KOPT-K1 (cell line): ENCODE measurements at regions not wholly inside any gene's neighbourhood (a gene's known extent, or its start where the extent isn't known, plus 50 kb on each side); places are given as distances from the start of the nearest gene placed in this dataset.

Source experiments
- H3K27ac ChIP-seq: fragments of 200-600 bp; sonication (generic); 2 replicates; pipeline ENCODE4 v1.5.1; 2016; ENCODE audit warnings: antibody characterized with exemption, mild to moderate bottlenecking, low read depth, low read length; ENCODE audit not compliant: poor library complexity, severe bottlenecking
- H3K36me3 ChIP-seq: fragments of 200-600 bp; sonication (generic); 2 replicates; pipeline ENCODE4 v1.5.1; 2017; ENCODE audit warnings: antibody characterized with exemption, mild to moderate bottlenecking, low read length, moderate library complexity; ENCODE audit not compliant: insufficient read depth
- H3K9me3 ChIP-seq: fragments of 200-600 bp; sonication (generic); 2 replicates; pipeline ENCODE4 v1.5.1; 2017; ENCODE audit warnings: antibody characterized with exemption, low read length, mild to moderate bottlenecking; ENCODE audit not compliant: insufficient read depth, poor library complexity, severe bottlenecking

GRCh38 chr13:40114305-40114896, 458.9 kb downstream of the COG6 start:
- Histone ChIP-seq H3K27ac (no peak overlapping the region), H3K36me3 (no peaks in the 10 kb centered on the region), H3K9me3 (no peaks in the 10 kb centered on the region)

GRCh38 chr13:40115426-40115825, 460.0 kb downstream of the COG6 start:
- H3K9me3 ChIP-seq: peaks cover 7% of the 10 kb centered on the region
- no peak overlapping the region for H3K27ac ChIP-seq
- no peaks in the 10 kb centered on the region for H3K36me3 ChIP-seq

- Histone ChIP-seq H3K27ac (no peak overlapping the region), H3K36me3 (no peaks in the 10 kb centered on the region), H3K9me3 (peaks cover 7% of the 10 kb centered on the region)
These were observed 460.5 kb downstream of the COG6 start for GRCh38 chr13:40116008-40116407.

GRCh38 chr13:40118337-40118736, 462.9 kb downstream of the COG6 start:
- no peaks in the 10 kb centered on the region for H3K36me3 ChIP-seq
- H3K9me3 ChIP-seq: peaks cover 7% of the 10 kb centered on the region
- H3K27ac ChIP-seq: no peak overlapping the region

- Histone ChIP-seq H3K9me3 (peaks cover 7% of the 10 kb centered on the region), H3K27ac (no peak overlapping the region), H3K36me3 (no peaks in the 10 kb centered on the region)
These were observed 464.4 kb downstream of the COG6 start for GRCh38 chr13:40119852-40120251.

GRCh38 chr13:40120288-40120687, 464.8 kb downstream of the COG6 start:
- H3K27ac ChIP-seq: no peak overlapping the region

GRCh38 chr13:40120781-40121180, 465.3 kb downstream of the COG6 start:
- Histone ChIP-seq H3K9me3 (peaks cover 7% of the 10 kb centered on the region), H3K36me3 (no peaks in the 10 kb centered on the region), H3K27ac (no peak overlapping the region)

More at GRCh38 chr13:40120288-40120687, 464.8 kb downstream of the COG6 start:
- Histone ChIP-seq H3K36me3 (no peaks in the 10 kb centered on the region), H3K9me3 (peaks cover 7% of the 10 kb centered on the region)

- Histone ChIP-seq H3K9me3 (peaks cover 7% of the 10 kb centered on the region), H3K27ac (no peak overlapping the region), H3K36me3 (no peaks in the 10 kb centered on the region)
These were observed 466.3 kb downstream of the COG6 start for GRCh38 chr13:40121722-40122121.

- Histone ChIP-seq H3K36me3 (no peaks in the 10 kb centered on the region), H3K27ac (no peak overlapping the region), H3K9me3 (peaks cover 7% of the 10 kb centered on the region)
These were observed 468.6 kb downstream of the COG6 start for GRCh38 chr13:40123962-40124632.

GRCh38 chr13:40124633-40125015, 469.2 kb downstream of the COG6 start:
- Histone ChIP-seq H3K36me3 (no peaks in the 10 kb centered on the region), H3K27ac (no peak overlapping the region), H3K9me3 (peaks cover 7% of the 10 kb centered on the region)

GRCh38 chr13:40125336-40125735, 469.9 kb downstream of the COG6 start:
- Histone ChIP-seq H3K27ac (no peak overlapping the region), H3K36me3 (no peaks in the 10 kb centered on the region), H3K9me3 (peaks cover under 1% of the 10 kb centered on the region)

- Histone ChIP-seq H3K36me3 (no peaks in the 10 kb centered on the region), H3K27ac (no peak overlapping the region), H3K9me3 (no peaks in the 10 kb centered on the region)
These were observed 471.0 kb downstream of the COG6 start for GRCh38 chr13:40126306-40127085.

- Histone ChIP-seq H3K27ac (no peak overlapping the region), H3K9me3 (no peaks in the 10 kb centered on the region), H3K36me3 (no peaks in the 10 kb centered on the region)
These were observed 472.0 kb downstream of the COG6 start for GRCh38 chr13:40127476-40127875.

GRCh38 chr13:40127925-40128324, 472.5 kb downstream of the COG6 start:
- Histone ChIP-seq H3K36me3 (no peaks in the 10 kb centered on the region), H3K27ac (no peak overlapping the region), H3K9me3 (no peaks in the 10 kb centered on the region)

GRCh38 chr13:40129467-40129866, 474.0 kb downstream of the COG6 start:
- H3K27ac ChIP-seq: no peak overlapping the region
- no peaks in the 10 kb centered on the region for H3K36me3 ChIP-seq
- no peaks in the 10 kb centered on the region for H3K9me3 ChIP-seq
